OCI-LY7 (cell line): ENCODE measurements at regions not wholly inside any gene's neighbourhood (a gene's known extent, or its start where the extent isn't known, plus 50 kb on each side); places are given as distances from the start of the nearest gene placed in this dataset.

ENCODE experiments used
- BruUV-seq: library from RNA; stranded (reverse); fragments of 400-500 nt; replicated peaks from 2 replicates; lab custom pipeline; 2021; lab: Mats Ljungman, UMichigan
- CTCF ChIA-PET: fragments of 300-600 bp; sonication (Branson Sonifier 250); formaldehyde crosslinking; loops from one replicate; lab custom pipeline; 2022; ENCODE audit warnings: antibody characterized with exemption; ENCODE audit not compliant: unreplicated experiment; lab: Charles Lee
- POLR2A ChIA-PET: fragments of 300-600 bp; sonication (Branson Sonifier 250); formaldehyde crosslinking; loops from one replicate; lab custom pipeline; 2022; ENCODE audit warnings: antibody characterized with exemption; lab: Charles Lee
- DNase-seq: peaks from one replicate; pipeline ENCODE4 v3.0.0-alpha.2; 2015; ENCODE audit warnings: low spot score
- H2AFZ ChIP-seq: fragments of 200-600 bp; sonication (generic), shearing (Covaris generic); 2 replicates; pipeline ENCODE4 v1.6.1; 2014; ENCODE audit warnings: mild to moderate bottlenecking, antibody characterized with exemption, low read length, moderate library complexity
- H3K27ac ChIP-seq: fragments of 200-600 bp; sonication (generic); 2 replicates; pipeline ENCODE4 v1.5.1; 2014; ENCODE audit warnings: mixed run types, low read depth, mild to moderate bottlenecking, moderate library complexity, low read length, inconsistent platforms; ENCODE audit not compliant: poor library complexity, severe bottlenecking
- H3K36me3 ChIP-seq: fragments of 200-600 bp; sonication (generic); 2 replicates; pipeline ENCODE4 v1.6.1; 2014; ENCODE audit warnings: mild to moderate bottlenecking, antibody characterized with exemption, low read length, moderate library complexity, mixed read lengths; ENCODE audit not compliant: insufficient read depth
- H3K4me1 ChIP-seq: fragments of 200-600 bp; sonication (generic); 2 replicates; pipeline ENCODE4 v1.5.1; 2014; ENCODE audit warnings: mild to moderate bottlenecking, low read length; ENCODE audit not compliant: insufficient read depth, poor library complexity, severe bottlenecking
- H3K4me2 ChIP-seq: fragments of 200-600 bp; sonication (generic); 2 replicates; pipeline ENCODE4 v1.6.1; 2014; ENCODE audit warnings: mild to moderate bottlenecking, low read length
- H3K4me3 ChIP-seq: fragments of 200-600 bp; sonication (generic); 2 replicates; pipeline ENCODE4 v1.5.1; 2014; ENCODE audit warnings: mild to moderate bottlenecking, low read depth, low read length; ENCODE audit not compliant: poor library complexity, severe bottlenecking
- H3K79me2 ChIP-seq: fragments of 200-600 bp; sonication (generic); 2 replicates; pipeline ENCODE4 v1.6.1; 2016; ENCODE audit warnings: low read depth, mild to moderate bottlenecking, low read length, moderate library complexity, mixed read lengths; ENCODE audit not compliant: insufficient read depth
- H3K9me2 ChIP-seq: fragments of 200-600 bp; sonication (generic); 2 replicates; pipeline ENCODE4 v1.6.1; 2016; ENCODE audit warnings: mild to moderate bottlenecking, low read length, mixed read lengths; ENCODE audit not compliant: insufficient read depth
- H3K9me3 ChIP-seq: fragments of 200-600 bp; sonication (generic); 2 replicates; pipeline ENCODE4 v1.6.1; 2014; ENCODE audit warnings: mild to moderate bottlenecking, mixed run types, low read length, mixed read lengths
- H4K20me1 ChIP-seq: fragments of 200-600 bp; sonication (generic); 2 replicates; pipeline ENCODE4 v1.6.1; 2014; ENCODE audit warnings: mild to moderate bottlenecking, antibody characterized with exemption, low read length, moderate library complexity, mixed read lengths; ENCODE audit not compliant: insufficient read depth
- CTCF ChIP-seq: fragments of 200-600 bp; sonication (generic); conservative IDR thresholded peaks from 2 replicates; pipeline ENCODE4 v1.5.1; 2014; ENCODE audit warnings: mild to moderate bottlenecking, antibody characterized with exemption, low read length, moderate library complexity, mixed read lengths
- EZH2phosphoT487 ChIP-seq: fragments of 200-600 bp; sonication (generic); IDR thresholded peaks from 2 replicates; pipeline ENCODE4 v1.6.1; 2018; ENCODE audit warnings: low read depth, borderline replicate concordance, mild to moderate bottlenecking, mixed run types, antibody characterized with exemption, low read length, moderate library complexity, mixed read lengths
- intact Hi-C: fragments of 100-400 bp; cut with micrococcal nuclease; formaldehyde crosslinking; loops from one replicate; pipeline ENCODE4 v1.10.0; 2022; ENCODE audit not compliant: unreplicated experiment

DNA sequence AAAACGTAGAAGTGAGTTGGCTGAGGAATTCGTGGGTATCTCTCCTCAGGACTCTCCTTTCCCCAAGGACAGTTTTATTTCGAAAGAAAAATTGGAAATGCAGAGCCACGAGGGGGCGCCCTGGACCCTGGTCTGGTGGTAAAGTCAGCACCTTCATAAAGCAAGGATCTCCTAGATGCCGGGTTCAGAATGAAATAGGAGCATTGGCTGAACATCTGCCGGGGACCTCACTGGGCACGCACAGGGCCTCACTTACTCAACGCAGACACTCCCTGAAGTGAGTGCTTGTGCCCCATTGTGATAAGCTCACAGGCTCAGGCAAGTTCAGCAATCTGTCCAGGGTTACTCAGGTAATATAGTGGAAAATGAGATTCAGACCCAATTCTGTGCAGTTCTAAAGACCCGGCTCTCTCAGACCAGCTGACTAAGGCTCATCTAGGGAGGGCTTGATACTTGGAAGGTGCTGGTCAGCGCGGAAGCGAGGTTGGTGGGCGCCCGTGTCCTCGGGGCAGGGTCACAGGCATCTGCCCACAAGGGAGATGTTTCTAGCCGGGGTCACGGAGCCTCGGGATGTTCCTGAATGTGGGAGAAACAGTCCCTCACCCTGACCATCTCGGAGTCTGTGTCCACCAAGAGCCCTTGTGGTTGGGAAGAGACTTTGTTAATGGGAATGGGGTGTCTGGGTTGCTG is 55.7 kb upstream of the ETV3 start:
- Histone ChIP-seq H4K20me1 (no peaks in the 10 kb centered on the region), H3K9me2 (no peaks in the 10 kb centered on the region), H3K4me1 (no peaks in the 10 kb centered on the region), H3K4me3 (no peak overlapping the region), H3K79me2 (no peaks in the 10 kb centered on the region), H3K9me3 (no peaks in the 10 kb centered on the region), H3K27ac (no peak overlapping the region), H3K4me2 (no peak overlapping the region), H2AFZ (no peak overlapping the region), H3K36me3 (no peaks in the 10 kb centered on the region)
- no TSS peak for BruUV-seq
- POLR2A ChIA-PET = no interaction called here
- intact Hi-C loops = loop anchor here (2.0 to 10.0 kb wide), 2 partner anchors 171 to 295 kb away; no protein-coding TSS in a partner anchor
- TF ChIP-seq EZH2phosphoT487 = no peak
- peak; percentile 97 for TF ChIP-seq CTCF
- peak; percentile 62 for DNase-seq
- CTCF ChIA-PET = no interaction called here

- Histone ChIP-seq H3K79me2 (no peaks in the 10 kb centered on the region), H3K4me2 (no peak overlapping the region), H3K9me3 (no peaks in the 10 kb centered on the region), H3K27ac (no peak overlapping the region), H4K20me1 (no peaks in the 10 kb centered on the region), H3K36me3 (no peaks in the 10 kb centered on the region), H3K4me1 (no peaks in the 10 kb centered on the region), H3K4me3 (no peak overlapping the region), H3K9me2 (no peaks in the 10 kb centered on the region), H2AFZ (no peak overlapping the region)
- DNase-seq = no peak
- CTCF ChIA-PET = no interaction called here
- no TSS peak for BruUV-seq
- intact Hi-C loops = loop anchor here (2.0 to 10.0 kb wide), 2 partner anchors 172 to 296 kb away; no protein-coding TSS in a partner anchor
- TF ChIP-seq EZH2phosphoT487 (no peak), CTCF (no peak)
- POLR2A ChIA-PET = interaction anchor here (0.6 kb wide), 1 partner anchor 45 kb away, joined by 3 read pairs; no protein-coding TSS in a partner anchor
These were observed 55.0 kb upstream of the ETV3 start for GRCh38 chr1:157193219-157193618.
